SK-N-MC (cell line): ENCODE measurements at regions not wholly inside any gene's neighbourhood (a gene's known extent, or its start where the extent isn't known, plus 50 kb on each side); places are given as distances from the start of the nearest gene placed in this dataset.

Experiments used
- DNase-seq: peaks from one replicate; pipeline ENCODE4 v3.0.0-alpha.2; 2011; ENCODE audit warnings: low read depth, low spot score
- H3K27ac ChIP-seq: fragments of 200-600 bp; sonication (generic); 2 replicates; pipeline ENCODE4 v1.5.1; 2016; ENCODE audit warnings: mixed run types
- H3K36me3 ChIP-seq: fragments of 200-600 bp; sonication (generic); 2 replicates; pipeline ENCODE4 v1.6.1; 2017; ENCODE audit warnings: antibody characterized with exemption, low read length, mixed read lengths; ENCODE audit not compliant: insufficient read depth
- H3K4me3 ChIP-seq: fragments of 200-600 bp; sonication (generic); 2 replicates; pipeline ENCODE4 v1.5.1; 2016
- H3K9ac ChIP-seq: fragments of 200-600 bp; sonication (generic); 2 replicates; pipeline ENCODE4 v1.8.0; 2017; ENCODE audit warnings: mixed run types, mixed read lengths; ENCODE audit not compliant: insufficient read length
- H3K9me3 ChIP-seq: fragments of 200-600 bp; sonication (generic); 2 replicates; pipeline ENCODE4 v1.6.1; 2017; ENCODE audit warnings: low read depth, mild to moderate bottlenecking, antibody characterized with exemption, low read length, moderate library complexity, mixed read lengths
- EZH2 ChIP-seq: fragments of 200-600 bp; sonication (generic); IDR thresholded peaks from one replicate; pipeline ENCODE4 v1.6.1; 2017; ENCODE audit warnings: antibody characterized with exemption
- FOXP2 ChIP-seq: optimal IDR thresholded peaks from 2 replicates; pipeline ENCODE3; 2011; ENCODE audit warnings: mild to moderate bottlenecking, moderate library complexity; ENCODE audit not compliant: insufficient read depth; ENCODE audit errors: extremely low read length, control extremely low read depth
- POLR2AphosphoS5 ChIP-seq: IDR thresholded peaks from 2 replicates; pipeline ENCODE4 v1.6.1; 2012; ENCODE audit warnings: mild to moderate bottlenecking, low read depth, low read length, borderline replicate concordance

DNA sequence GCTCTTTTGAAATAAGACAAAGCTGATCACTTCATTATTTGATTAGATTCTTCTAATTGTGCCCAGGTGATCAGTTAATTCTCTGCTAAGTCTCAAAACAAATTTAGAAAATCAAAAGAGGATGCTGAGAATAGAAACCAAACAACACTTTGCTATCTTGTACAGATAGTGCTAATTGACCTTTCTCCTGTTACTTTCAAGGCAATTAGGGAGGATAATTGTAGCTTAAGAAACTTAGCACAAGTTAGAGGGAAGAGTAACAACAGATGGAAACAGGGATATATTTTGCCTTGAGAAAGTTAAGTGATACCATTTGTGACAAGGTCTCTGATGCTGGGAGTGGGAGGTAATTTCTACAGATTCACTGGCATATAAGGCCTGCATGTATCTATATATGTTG, 344.8 kb upstream of the GRM7 start:
- TF ChIP-seq EZH2 (no peak), POLR2AphosphoS5 (no peak), FOXP2 (no peak)
- Histone ChIP-seq H3K27ac (no peak overlapping the region), H3K36me3 (no peaks in the 10 kb centered on the region), H3K9ac (no peak overlapping the region), H3K9me3 (no peaks in the 10 kb centered on the region), H3K4me3 (no peak overlapping the region)
- no peak for DNase-seq

DNA sequence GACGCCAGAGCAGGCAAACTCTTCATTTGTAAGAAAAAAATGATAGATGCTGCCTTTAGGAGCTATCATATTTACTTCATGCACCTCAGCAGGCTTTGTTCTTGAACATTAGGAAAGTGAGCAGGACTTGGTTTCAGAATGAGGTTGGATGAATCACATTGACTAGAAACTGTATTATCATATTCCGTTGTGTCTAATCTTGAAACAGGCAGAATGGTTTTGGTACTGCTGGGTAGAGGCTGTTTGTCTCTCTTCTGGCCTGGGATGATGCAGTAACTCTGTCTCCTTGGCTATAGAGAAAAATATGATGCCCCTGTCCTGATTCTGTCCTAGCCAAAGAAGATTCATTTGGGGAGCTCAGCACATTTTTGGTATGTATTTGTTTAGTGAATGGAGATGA, 344.2 kb upstream of the GRM7 start:
- Histone ChIP-seq H3K4me3 (no peak overlapping the region), H3K36me3 (no peaks in the 10 kb centered on the region), H3K9me3 (no peaks in the 10 kb centered on the region), H3K27ac (no peak overlapping the region), H3K9ac (no peak overlapping the region)
- no peak for DNase-seq
- no peak for TF ChIP-seq EZH2
- no peak for TF ChIP-seq POLR2AphosphoS5
- TF ChIP-seq FOXP2 = no peak

GRCh38 chr3:6518709-6519345, 342.1 kb upstream of the GRM7 start:
- no peak overlapping the region for H3K27ac ChIP-seq
- no peak for DNase-seq
- TF ChIP-seq EZH2 (no peak), POLR2AphosphoS5 (no peak), FOXP2 (no peak)
- no peak overlapping the region for H3K9ac ChIP-seq
- H3K9me3 ChIP-seq = no peaks in the 10 kb centered on the region
- H3K4me3 ChIP-seq = no peak overlapping the region
- no peaks in the 10 kb centered on the region for H3K36me3 ChIP-seq

DNA sequence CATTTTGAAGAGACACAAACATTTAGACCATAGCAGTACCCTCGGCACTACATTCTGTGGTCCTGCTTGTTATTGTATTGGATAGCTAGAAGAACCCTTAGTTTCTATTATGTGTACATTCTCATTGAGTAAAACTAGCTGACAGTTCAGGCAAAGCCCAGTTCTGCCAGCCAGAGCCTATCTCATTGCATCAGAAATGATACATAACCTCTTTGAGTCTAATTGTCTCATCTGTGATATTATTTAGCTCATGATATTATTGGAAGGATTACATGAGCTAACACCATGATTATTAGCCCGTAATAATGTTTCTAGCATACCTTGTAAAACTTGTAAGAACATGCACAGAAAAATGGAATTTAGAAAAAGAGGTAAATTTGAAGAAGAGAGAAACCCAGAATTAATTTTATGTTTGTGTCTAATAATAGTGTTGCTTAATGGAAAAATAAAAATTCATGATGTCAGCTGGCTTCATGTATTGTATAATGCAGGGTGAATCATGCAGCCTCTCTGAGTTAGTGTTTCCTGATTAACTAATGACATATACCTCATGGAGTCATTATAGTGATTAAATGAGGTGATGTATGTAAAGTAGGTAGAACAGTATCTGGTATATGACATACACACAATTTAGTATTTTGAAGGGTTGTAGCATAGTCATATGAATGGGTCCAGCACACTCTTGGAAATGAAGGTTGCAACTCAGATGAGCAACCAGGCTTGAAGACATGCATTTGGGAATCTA, 339.4 kb upstream of the GRM7 start:
- Histone ChIP-seq H3K9me3 (no peaks in the 10 kb centered on the region), H3K9ac (no peak overlapping the region), H3K27ac (no peak overlapping the region), H3K36me3 (no peaks in the 10 kb centered on the region), H3K4me3 (no peak overlapping the region)
- no peak for DNase-seq
- TF ChIP-seq POLR2AphosphoS5 = no peak
- no peak for TF ChIP-seq EZH2
- no peak for TF ChIP-seq FOXP2

DNA sequence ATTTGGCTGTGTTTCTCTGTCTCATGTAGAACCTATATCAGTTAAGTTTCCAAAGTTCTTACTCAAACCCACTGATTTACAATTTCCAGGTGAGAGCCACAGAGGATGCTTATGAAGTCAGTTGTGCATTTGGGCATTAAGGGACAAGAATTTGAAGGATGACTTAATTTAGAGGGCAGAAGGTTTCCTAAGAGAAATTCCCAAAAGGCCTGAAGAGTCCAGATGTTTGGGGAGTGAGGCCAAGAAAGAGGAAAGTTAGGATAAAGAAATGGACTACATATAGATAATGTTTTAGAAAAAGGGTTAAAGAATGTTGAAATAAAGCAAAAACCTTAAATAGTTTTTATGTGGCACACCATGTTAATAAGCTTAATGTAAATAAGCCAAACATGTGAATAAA, 338.7 kb upstream of the GRM7 start:
- no peak overlapping the region for H3K9ac ChIP-seq
- no peak overlapping the region for H3K27ac ChIP-seq
- no peaks in the 10 kb centered on the region for H3K9me3 ChIP-seq
- H3K36me3 ChIP-seq = no peaks in the 10 kb centered on the region
- DNase-seq = no peak
- no peak overlapping the region for H3K4me3 ChIP-seq
- TF ChIP-seq POLR2AphosphoS5 (no peak), EZH2 (no peak), FOXP2 (no peak)

- no peak for DNase-seq
- no peak for TF ChIP-seq POLR2AphosphoS5
- no peak for TF ChIP-seq EZH2
- TF ChIP-seq FOXP2 = no peak
- Histone ChIP-seq H3K36me3 (no peaks in the 10 kb centered on the region), H3K9me3 (no peaks in the 10 kb centered on the region), H3K9ac (no peak overlapping the region), H3K27ac (no peak overlapping the region), H3K4me3 (no peak overlapping the region)
These were observed 337.9 kb upstream of the GRM7 start for GRCh38 chr3:6523043-6523442.

- H3K9me3 ChIP-seq = no peaks in the 10 kb centered on the region
- TF ChIP-seq POLR2AphosphoS5 (no peak), FOXP2 (no peak), EZH2 (no peak)
- no peak overlapping the region for H3K27ac ChIP-seq
- H3K4me3 ChIP-seq = no peak overlapping the region
- H3K9ac ChIP-seq = no peak overlapping the region
- no peaks in the 10 kb centered on the region for H3K36me3 ChIP-seq
- DNase-seq = no peak
These were observed 336.4 kb upstream of the GRM7 start for GRCh38 chr3:6524479-6524878.

GRCh38 chr3:6526321-6526720, 334.6 kb upstream of the GRM7 start:
- Histone ChIP-seq H3K9ac (no peak overlapping the region), H3K9me3 (no peaks in the 10 kb centered on the region), H3K4me3 (no peak overlapping the region), H3K27ac (no peak overlapping the region), H3K36me3 (no peaks in the 10 kb centered on the region)
- no peak for DNase-seq
- no peak for TF ChIP-seq EZH2

GRCh38 chr3:6526861-6527260, 334.1 kb upstream of the GRM7 start:
- Histone ChIP-seq H3K36me3 (no peaks in the 10 kb centered on the region), H3K9me3 (no peaks in the 10 kb centered on the region), H3K9ac (no peak overlapping the region), H3K4me3 (no peak overlapping the region), H3K27ac (no peak overlapping the region)
- no peak for DNase-seq
- TF ChIP-seq EZH2 (no peak), POLR2AphosphoS5 (no peak), FOXP2 (no peak)
